Astrocyte (in vitro differentiated cells and primary cell): ENCODE measurements at regions not wholly inside any gene's neighbourhood (a gene's known extent, or its start where the extent isn't known, plus 50 kb on each side); places are given as distances from the start of the nearest gene placed in this dataset.

Experiments
- DNase-seq: peaks from one replicate; pipeline ENCODE4 v3.0.0-alpha.2; 2010; ENCODE audit warnings: low read depth
- FAIRE-seq: peaks from 2 replicates; lab custom pipeline; 2011; peaks lifted over from hg19 to GRCh38; lab: Jason Lieb, UNC
- H2AFZ ChIP-seq: 2 replicates; pipeline ENCODE4 v1.6.0; 2012; ENCODE audit warnings: low read depth, low read length, inconsistent platforms
- H3K27ac ChIP-seq: 2 replicates; pipeline ENCODE4 v1.5.1; 2011; ENCODE audit warnings: low read depth, low read length, inconsistent platforms
- H3K27me3 ChIP-seq: 2 replicates; pipeline ENCODE4 v1.6.0; 2011; ENCODE audit warnings: low read length, inconsistent platforms; ENCODE audit not compliant: insufficient read depth
- H3K36me3 ChIP-seq: 2 replicates; pipeline ENCODE4 v1.5.1; 2011; ENCODE audit warnings: low read length, inconsistent platforms; ENCODE audit not compliant: insufficient read depth
- H3K4me1 ChIP-seq: 2 replicates; pipeline ENCODE4 v1.5.1; 2011; ENCODE audit warnings: low read length, inconsistent platforms; ENCODE audit not compliant: insufficient read depth
- H3K4me2 ChIP-seq: 2 replicates; pipeline ENCODE4 v1.6.0; 2012; ENCODE audit warnings: low read length, inconsistent platforms
- H3K4me3 ChIP-seq: 2 replicates; pipeline ENCODE4 v1.5.1; 2011; ENCODE audit warnings: low read depth, mild to moderate bottlenecking, low read length, inconsistent platforms; ENCODE audit not compliant: insufficient read depth
- H3K79me2 ChIP-seq: 2 replicates; pipeline ENCODE4 v1.6.0; 2012; ENCODE audit warnings: mild to moderate bottlenecking, low read length, inconsistent platforms; ENCODE audit not compliant: insufficient read depth
- H3K9ac ChIP-seq: 2 replicates; pipeline ENCODE4 v1.6.0; 2012; ENCODE audit warnings: mild to moderate bottlenecking, low read length, inconsistent platforms
- H3K9me3 ChIP-seq: 2 replicates; pipeline ENCODE4 v1.5.1; 2012; ENCODE audit warnings: low read depth, mild to moderate bottlenecking, low read length, inconsistent platforms; ENCODE audit not compliant: insufficient read depth
- H4K20me1 ChIP-seq: 2 replicates; pipeline ENCODE4 v1.6.0; 2012; ENCODE audit warnings: low read length, inconsistent platforms; ENCODE audit not compliant: insufficient read depth
- H3K27ac Mint-ChIP-seq: one replicate; pipeline ENCODE4 v1.8.0; 2021; ENCODE audit warnings: mild to moderate bottlenecking, mixed read lengths; ENCODE audit not compliant: unreplicated experiment
- H3K27me3 Mint-ChIP-seq: one replicate; pipeline ENCODE4 v1.8.0; 2021; ENCODE audit warnings: low read depth, mixed read lengths; ENCODE audit not compliant: unreplicated experiment
- H3K36me3 Mint-ChIP-seq: one replicate; pipeline ENCODE4 v1.8.0; 2021; ENCODE audit warnings: low read depth, mixed read lengths; ENCODE audit not compliant: unreplicated experiment
- H3K4me1 Mint-ChIP-seq: one replicate; pipeline ENCODE4 v1.8.0; 2021; ENCODE audit warnings: low read depth, mixed read lengths; ENCODE audit not compliant: unreplicated experiment
- H3K4me3 Mint-ChIP-seq: one replicate; pipeline ENCODE4 v1.8.0; 2021; ENCODE audit warnings: mild to moderate bottlenecking, moderate library complexity, mixed read lengths; ENCODE audit not compliant: unreplicated experiment
- H3K9me3 Mint-ChIP-seq: one replicate; pipeline ENCODE4 v1.8.0; 2021; ENCODE audit warnings: mild to moderate bottlenecking, mixed read lengths; ENCODE audit not compliant: unreplicated experiment
- EZH2 ChIP-seq: IDR thresholded peaks from 2 replicates; pipeline ENCODE4 v1.6.1; 2012; ENCODE audit warnings: mild to moderate bottlenecking, low read length, inconsistent platforms; ENCODE audit not compliant: insufficient read depth
- TF ChIP-seq, protein P1 (sequence below): IDR thresholded peaks from 2 replicates; pipeline ENCODE4 v1.5.1; 2011; ENCODE audit warnings: low read depth, mild to moderate bottlenecking, inconsistent platforms, low read length, moderate library complexity; ENCODE audit not compliant: insufficient read depth

DNA sequence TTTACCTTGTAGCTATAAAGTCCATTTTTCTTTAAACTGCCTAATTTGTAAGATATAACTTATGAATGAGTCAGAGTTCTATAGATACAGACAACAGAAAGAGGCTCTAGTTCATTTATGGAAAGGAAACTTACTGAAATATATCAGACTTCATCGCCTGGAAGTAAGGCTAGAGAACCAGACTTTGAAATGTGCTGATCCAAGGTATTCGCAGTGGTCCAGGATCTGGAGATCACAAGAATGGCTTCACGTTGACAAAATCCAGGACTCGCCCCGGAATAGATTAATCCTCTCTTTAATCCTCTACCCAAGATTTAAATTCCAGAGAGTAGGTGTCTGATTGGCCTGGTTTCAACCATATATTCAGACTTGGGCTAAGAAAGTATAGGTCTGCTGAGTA is 69.1 kb upstream of the LOC128125822 start:
- no peak overlapping the region for H3K4me2 ChIP-seq
- Mint-ChIP-seq H3K36me3 (no peaks in the 10 kb centered on the region), H3K27me3 (no peaks in the 10 kb centered on the region), H3K27ac (no peak overlapping the region), H3K4me3 (no peak overlapping the region), H3K4me1 (peaks cover 6% of the 10 kb centered on the region), H3K9me3 (no peaks in the 10 kb centered on the region)
- no peak for FAIRE-seq
- H3K27me3 ChIP-seq: no peaks in the 10 kb centered on the region
- H3K79me2 ChIP-seq: no peaks in the 10 kb centered on the region
- TF ChIP-seq, protein P1, sequence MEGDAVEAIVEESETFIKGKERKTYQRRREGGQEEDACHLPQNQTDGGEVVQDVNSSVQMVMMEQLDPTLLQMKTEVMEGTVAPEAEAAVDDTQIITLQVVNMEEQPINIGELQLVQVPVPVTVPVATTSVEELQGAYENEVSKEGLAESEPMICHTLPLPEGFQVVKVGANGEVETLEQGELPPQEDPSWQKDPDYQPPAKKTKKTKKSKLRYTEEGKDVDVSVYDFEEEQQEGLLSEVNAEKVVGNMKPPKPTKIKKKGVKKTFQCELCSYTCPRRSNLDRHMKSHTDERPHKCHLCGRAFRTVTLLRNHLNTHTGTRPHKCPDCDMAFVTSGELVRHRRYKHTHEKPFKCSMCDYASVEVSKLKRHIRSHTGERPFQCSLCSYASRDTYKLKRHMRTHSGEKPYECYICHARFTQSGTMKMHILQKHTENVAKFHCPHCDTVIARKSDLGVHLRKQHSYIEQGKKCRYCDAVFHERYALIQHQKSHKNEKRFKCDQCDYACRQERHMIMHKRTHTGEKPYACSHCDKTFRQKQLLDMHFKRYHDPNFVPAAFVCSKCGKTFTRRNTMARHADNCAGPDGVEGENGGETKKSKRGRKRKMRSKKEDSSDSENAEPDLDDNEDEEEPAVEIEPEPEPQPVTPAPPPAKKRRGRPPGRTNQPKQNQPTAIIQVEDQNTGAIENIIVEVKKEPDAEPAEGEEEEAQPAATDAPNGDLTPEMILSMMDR: no peak
- TF ChIP-seq EZH2: no peak
- H3K4me3 ChIP-seq: no peak overlapping the region
- no peaks in the 10 kb centered on the region for H3K36me3 ChIP-seq
- no peaks in the 10 kb centered on the region for H3K9me3 ChIP-seq
- H2AFZ ChIP-seq: no peak overlapping the region
- DNase-seq: no peak
- no peaks in the 10 kb centered on the region for H4K20me1 ChIP-seq
- no peaks in the 10 kb centered on the region for H3K4me1 ChIP-seq
- no peak overlapping the region for H3K27ac ChIP-seq
- H3K9ac ChIP-seq: no peak overlapping the region

DNA sequence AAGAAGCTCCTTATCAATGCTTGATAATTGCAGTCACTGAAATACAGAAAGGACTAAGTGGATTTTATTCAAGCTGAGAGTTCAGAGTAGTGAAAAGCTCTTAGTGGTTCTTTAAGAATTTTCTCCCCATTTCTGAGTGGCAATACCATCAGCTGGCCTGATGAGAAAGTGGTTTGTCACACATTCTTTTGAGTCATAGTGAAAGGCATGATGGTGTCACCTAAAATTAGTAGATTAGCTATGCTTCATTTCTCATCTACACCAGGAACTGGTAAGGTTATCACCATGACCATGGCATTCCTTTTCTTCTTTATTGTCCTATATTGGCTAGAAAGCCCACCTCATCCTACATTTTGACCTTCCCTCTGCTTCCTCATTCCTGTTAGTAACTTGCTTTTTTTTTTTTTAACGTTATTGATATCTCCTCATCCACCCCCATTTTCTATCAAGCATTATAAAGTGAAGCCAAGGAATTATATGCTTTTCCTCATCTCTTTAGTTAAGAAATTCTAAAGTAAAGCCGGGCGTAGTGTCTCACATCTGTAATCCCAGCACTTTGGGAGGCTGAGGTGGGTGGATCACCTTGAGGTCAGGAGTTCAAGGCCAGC is 67.4 kb upstream of the LOC128125822 start:
- FAIRE-seq: no peak
- no peak overlapping the region for H3K27ac Mint-ChIP-seq
- no peak for DNase-seq

DNA sequence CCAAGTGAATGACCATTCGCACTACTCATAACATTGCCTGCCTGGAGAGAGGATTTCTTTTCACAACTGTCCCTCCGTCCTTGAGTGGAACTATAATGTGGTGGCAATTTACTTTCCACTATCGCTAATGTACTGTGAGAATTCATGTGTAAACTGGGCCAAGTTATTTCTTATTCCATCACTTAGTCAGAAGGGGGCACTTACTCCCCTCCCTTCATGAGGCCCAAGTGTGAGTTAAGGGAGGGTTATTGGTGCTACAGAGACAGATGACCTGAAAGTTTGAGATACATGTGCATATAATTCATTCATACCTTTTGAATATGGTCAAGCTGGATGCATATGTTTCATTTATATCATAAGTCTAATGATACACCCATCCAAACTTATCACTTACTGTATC is 65.2 kb upstream of the LOC128125822 start:
- no peak for DNase-seq
- Mint-ChIP-seq H3K4me3 (no peak overlapping the region), H3K27ac (peak overlapping the region; percentile 4), H3K9me3 (no peaks in the 10 kb centered on the region), H3K36me3 (no peaks in the 10 kb centered on the region), H3K4me1 (peaks cover 6% of the 10 kb centered on the region), H3K27me3 (no peaks in the 10 kb centered on the region)
- H3K27me3 ChIP-seq: no peaks in the 10 kb centered on the region
- H3K4me3 ChIP-seq: no peak overlapping the region
- H3K4me1 ChIP-seq: no peaks in the 10 kb centered on the region
- H3K9me3 ChIP-seq: no peaks in the 10 kb centered on the region
- no peak overlapping the region for H3K9ac ChIP-seq
- TF ChIP-seq, protein P1: no peak
- TF ChIP-seq EZH2: no peak
- no peaks in the 10 kb centered on the region for H3K36me3 ChIP-seq
- no peak for FAIRE-seq
- no peaks in the 10 kb centered on the region for H3K79me2 ChIP-seq
- no peak overlapping the region for H3K27ac ChIP-seq
- no peak overlapping the region for H2AFZ ChIP-seq
- H3K4me2 ChIP-seq: no peak overlapping the region
- no peaks in the 10 kb centered on the region for H4K20me1 ChIP-seq

More for the DNA sequence above, 67.4 kb upstream of the LOC128125822 start:
- Histone ChIP-seq H3K9ac (no peak overlapping the region), H3K4me3 (no peak overlapping the region), H3K27ac (no peak overlapping the region), H3K4me2 (no peak overlapping the region), H4K20me1 (no peaks in the 10 kb centered on the region), H3K4me1 (no peaks in the 10 kb centered on the region), H2AFZ (no peak overlapping the region), H3K36me3 (no peaks in the 10 kb centered on the region), H3K79me2 (no peaks in the 10 kb centered on the region), H3K27me3 (no peaks in the 10 kb centered on the region), H3K9me3 (no peaks in the 10 kb centered on the region)
- no peaks in the 10 kb centered on the region for H3K36me3 Mint-ChIP-seq
- no peak overlapping the region for H3K4me3 Mint-ChIP-seq
- no peaks in the 10 kb centered on the region for H3K9me3 Mint-ChIP-seq
- H3K27me3 Mint-ChIP-seq: no peaks in the 10 kb centered on the region
- TF ChIP-seq EZH2: no peak
- TF ChIP-seq, protein P1: no peak
- H3K4me1 Mint-ChIP-seq: peaks cover 6% of the 10 kb centered on the region
